ENCODE measurements at regions not wholly inside any gene's neighbourhood (a gene's known extent, or its start where the extent isn't known, plus 50 kb on each side); places are given as distances from the start of the nearest gene placed in this dataset.
A peak's percentile ranks its signal among the peaks of the same experiment; 100 is the strongest.

DNA sequence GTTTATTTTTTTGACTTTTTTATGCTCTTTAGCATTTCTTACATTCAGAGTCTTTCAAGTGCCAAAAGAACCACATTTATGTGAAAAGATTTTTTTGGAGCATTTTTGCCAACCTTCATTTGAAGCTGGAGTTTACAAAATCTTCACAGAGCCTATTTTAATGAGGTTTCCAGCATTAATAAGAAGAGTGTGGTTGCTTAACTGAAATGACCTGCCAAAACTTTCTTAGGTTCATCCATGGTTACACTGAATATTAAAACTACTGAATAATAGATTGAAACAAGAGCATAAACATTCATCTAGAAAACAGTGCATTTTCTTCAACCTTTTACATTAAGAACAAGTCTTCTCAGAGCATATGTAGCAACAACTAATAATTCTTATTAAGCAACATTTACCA lies 672.3 kb upstream of the CXADR start:
- TF ChIP-seq, protein P1, sequence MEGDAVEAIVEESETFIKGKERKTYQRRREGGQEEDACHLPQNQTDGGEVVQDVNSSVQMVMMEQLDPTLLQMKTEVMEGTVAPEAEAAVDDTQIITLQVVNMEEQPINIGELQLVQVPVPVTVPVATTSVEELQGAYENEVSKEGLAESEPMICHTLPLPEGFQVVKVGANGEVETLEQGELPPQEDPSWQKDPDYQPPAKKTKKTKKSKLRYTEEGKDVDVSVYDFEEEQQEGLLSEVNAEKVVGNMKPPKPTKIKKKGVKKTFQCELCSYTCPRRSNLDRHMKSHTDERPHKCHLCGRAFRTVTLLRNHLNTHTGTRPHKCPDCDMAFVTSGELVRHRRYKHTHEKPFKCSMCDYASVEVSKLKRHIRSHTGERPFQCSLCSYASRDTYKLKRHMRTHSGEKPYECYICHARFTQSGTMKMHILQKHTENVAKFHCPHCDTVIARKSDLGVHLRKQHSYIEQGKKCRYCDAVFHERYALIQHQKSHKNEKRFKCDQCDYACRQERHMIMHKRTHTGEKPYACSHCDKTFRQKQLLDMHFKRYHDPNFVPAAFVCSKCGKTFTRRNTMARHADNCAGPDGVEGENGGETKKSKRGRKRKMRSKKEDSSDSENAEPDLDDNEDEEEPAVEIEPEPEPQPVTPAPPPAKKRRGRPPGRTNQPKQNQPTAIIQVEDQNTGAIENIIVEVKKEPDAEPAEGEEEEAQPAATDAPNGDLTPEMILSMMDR (IDR thresholded peaks at IDR 0.05; ENCODE audit: low read depth, low read length): no peak
- no peak for DNase-seq (ENCODE audit: low read depth in 2 of 2)
- no peak overlapping the region for H3K4me3 ChIP-seq (replicated peaks in 1 of 2; ENCODE audit: low read depth in 2 of 2, low read length in 2 of 2)

GRCh38 chr21:16841975-16842695 lies 670.7 kb upstream of the CXADR start:
- no peak overlapping the region for H3K4me3 ChIP-seq (replicated peaks in 1 of 2; ENCODE audit: low read depth in 2 of 2, low read length in 2 of 2)
- TF ChIP-seq, protein P1 (IDR thresholded peaks at IDR 0.05; ENCODE audit: low read depth, low read length): no peak
- no peak for DNase-seq (ENCODE audit: low read depth in 2 of 2)

DNA sequence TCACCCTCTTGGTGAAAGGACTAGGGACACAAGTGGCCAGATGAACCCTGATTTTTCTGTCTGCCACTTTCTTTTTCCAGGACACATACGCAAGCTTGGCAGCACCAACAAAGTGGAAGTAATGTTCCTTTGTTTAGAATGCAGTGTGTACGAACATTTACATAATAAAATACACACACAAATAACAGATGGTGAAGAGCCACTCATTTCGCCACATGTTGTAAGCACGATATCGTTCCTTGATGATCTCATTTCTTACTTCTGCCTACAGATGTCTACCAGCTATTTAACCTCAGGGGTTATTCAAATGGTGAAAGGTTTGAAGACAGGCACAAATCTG lies 670.2 kb upstream of the CXADR start:
- peak; percentile 3 to 11 for DNase-seq (ENCODE audit: low read depth in 2 of 2)
- TF ChIP-seq, protein P1 (IDR thresholded peaks at IDR 0.05; ENCODE audit: low read depth, low read length): no peak
- no peak overlapping the region for H3K4me3 ChIP-seq (replicated peaks in 1 of 2; ENCODE audit: low read depth in 2 of 2, low read length in 2 of 2)

DNA sequence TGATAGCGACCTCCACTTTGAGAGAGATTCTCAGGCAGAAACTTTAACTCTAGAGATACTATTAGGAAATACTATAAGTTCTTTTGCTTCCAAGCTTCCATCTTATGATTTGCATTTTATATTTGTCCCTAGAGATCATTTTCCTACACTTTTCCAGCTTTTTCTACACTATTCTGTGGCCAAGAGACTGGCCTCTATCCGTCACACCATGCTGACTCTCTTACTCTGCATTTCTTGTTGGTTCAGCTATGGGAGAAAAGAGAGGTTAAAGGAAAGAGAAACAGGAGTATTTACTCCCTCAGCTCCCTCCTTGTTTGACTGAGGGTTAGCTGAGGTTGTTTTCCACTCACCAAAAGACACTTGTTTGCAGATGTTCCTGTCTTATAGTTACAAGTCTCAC lies 665.6 kb upstream of the CXADR start:
- TF ChIP-seq, protein P1 (IDR thresholded peaks at IDR 0.05; ENCODE audit: low read depth, low read length): no peak
- no peak overlapping the region for H3K4me3 ChIP-seq (replicated peaks in 1 of 2; ENCODE audit: low read depth in 2 of 2, low read length in 2 of 2)
- no peak for DNase-seq (ENCODE audit: low read depth in 2 of 2)

- H3K4me3 ChIP-seq (replicated peaks in 1 of 2; ENCODE audit: low read depth in 2 of 2, low read length in 2 of 2): no peak overlapping the region
- no peak for DNase-seq (ENCODE audit: low read depth in 2 of 2)
- TF ChIP-seq, protein P1 (IDR thresholded peaks at IDR 0.05; ENCODE audit: low read depth, low read length): peak; percentile 20
Observed at GRCh38 chr21:16851054-16851453, 661.8 kb upstream of the CXADR start.

GRCh38 chr21:16855164-16855667 lies 657.6 kb upstream of the CXADR start:
- no peak overlapping the region for H3K4me3 ChIP-seq (replicated peaks in 1 of 2; ENCODE audit: low read depth in 2 of 2, low read length in 2 of 2)
- TF ChIP-seq, protein P1 (IDR thresholded peaks at IDR 0.05; ENCODE audit: low read depth, low read length): no peak
- no peak for DNase-seq (ENCODE audit: low read depth in 2 of 2)
